ENCODE measurements at regions not wholly inside any gene's neighbourhood (a gene's known extent, or its start where the extent isn't known, plus 50 kb on each side); places are given as distances from the start of the nearest gene placed in this dataset.

- TF ChIP-seq CTCF (IDR thresholded peaks at IDR 0.05; ENCODE audit: insufficient read depth, low read length) (no peak), POLR2AphosphoS5 (IDR thresholded peaks at IDR 0.05; ENCODE audit: low read depth) (no peak)
These were observed 514.8 kb upstream of the ADAMTS16 start for GRCh38 chr5:4625206-4625896.
